ENCODE measurements at regions not wholly inside any gene's neighbourhood (a gene's known extent, or its start where the extent isn't known, plus 50 kb on each side); places are given as distances from the start of the nearest gene placed in this dataset.

DNA sequence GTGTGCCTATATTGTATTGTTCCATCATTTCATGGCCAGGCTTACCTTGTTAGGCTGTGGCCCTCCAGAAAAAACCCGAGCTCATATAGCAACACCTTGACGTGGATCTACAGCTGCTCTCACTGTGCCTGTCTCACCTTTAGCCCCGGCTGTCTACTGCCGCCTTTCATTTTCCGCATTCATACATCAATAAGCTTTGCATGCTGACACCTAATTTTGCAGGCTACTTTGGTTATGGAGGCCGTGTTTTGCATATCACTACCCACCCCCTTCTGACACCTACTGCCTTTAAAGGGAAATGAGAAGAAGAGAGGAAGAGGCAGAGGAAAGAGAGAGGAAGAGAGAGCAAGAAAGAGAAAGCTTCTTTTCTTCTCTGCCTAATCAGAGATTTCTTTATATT, 702.9 kb downstream of the BCL11A start:
- ATAC-seq (ENCODE audit: poor library complexity) (no peak), DNase-seq (no peak)
- ChIA-PET POLR2A (no interaction called here), CTCF (no interaction called here)
- H3K27me3 ChIP-seq (ENCODE audit: control insufficient read depth in 1 of 2, insufficient read depth in 2 of 2, low read length in 2 of 2) = no peaks in the 10 kb centered on the region
- intact Hi-C loops (cut with DNase I, micrococcal nuclease) = no loop called here
- H3K27ac ChIP-seq (ENCODE audit: low read depth in 1 of 2, low read length in 2 of 2) = no peak overlapping the region
- Mint-ChIP-seq H3K4me3 (no peak overlapping the region), H3K4me1 (ENCODE audit: low read depth) (no peaks in the 10 kb centered on the region), H3K36me3 (ENCODE audit: low read depth) (no peaks in the 10 kb centered on the region), H3K9me3 (no peaks in the 10 kb centered on the region), H3K27ac (no peak overlapping the region), H3K27me3 (no peaks in the 10 kb centered on the region)
- TF ChIP-seq, protein P1, sequence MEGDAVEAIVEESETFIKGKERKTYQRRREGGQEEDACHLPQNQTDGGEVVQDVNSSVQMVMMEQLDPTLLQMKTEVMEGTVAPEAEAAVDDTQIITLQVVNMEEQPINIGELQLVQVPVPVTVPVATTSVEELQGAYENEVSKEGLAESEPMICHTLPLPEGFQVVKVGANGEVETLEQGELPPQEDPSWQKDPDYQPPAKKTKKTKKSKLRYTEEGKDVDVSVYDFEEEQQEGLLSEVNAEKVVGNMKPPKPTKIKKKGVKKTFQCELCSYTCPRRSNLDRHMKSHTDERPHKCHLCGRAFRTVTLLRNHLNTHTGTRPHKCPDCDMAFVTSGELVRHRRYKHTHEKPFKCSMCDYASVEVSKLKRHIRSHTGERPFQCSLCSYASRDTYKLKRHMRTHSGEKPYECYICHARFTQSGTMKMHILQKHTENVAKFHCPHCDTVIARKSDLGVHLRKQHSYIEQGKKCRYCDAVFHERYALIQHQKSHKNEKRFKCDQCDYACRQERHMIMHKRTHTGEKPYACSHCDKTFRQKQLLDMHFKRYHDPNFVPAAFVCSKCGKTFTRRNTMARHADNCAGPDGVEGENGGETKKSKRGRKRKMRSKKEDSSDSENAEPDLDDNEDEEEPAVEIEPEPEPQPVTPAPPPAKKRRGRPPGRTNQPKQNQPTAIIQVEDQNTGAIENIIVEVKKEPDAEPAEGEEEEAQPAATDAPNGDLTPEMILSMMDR (IDR thresholded peaks at IDR 0.05) = no peak
- no peaks in the 10 kb centered on the region for H3K36me3 ChIP-seq (ENCODE audit: insufficient read depth, low read length)
- no peaks in the 10 kb centered on the region for H3K4me1 ChIP-seq (ENCODE audit: insufficient read depth, low read length)
- H3K4me3 ChIP-seq (ENCODE audit: low read length) = no peak overlapping the region
- no peaks in the 10 kb centered on the region for H3K9me3 ChIP-seq (ENCODE audit: control insufficient read depth in 1 of 2, insufficient read depth in 1 of 2, low read length in 2 of 2)

DNA sequence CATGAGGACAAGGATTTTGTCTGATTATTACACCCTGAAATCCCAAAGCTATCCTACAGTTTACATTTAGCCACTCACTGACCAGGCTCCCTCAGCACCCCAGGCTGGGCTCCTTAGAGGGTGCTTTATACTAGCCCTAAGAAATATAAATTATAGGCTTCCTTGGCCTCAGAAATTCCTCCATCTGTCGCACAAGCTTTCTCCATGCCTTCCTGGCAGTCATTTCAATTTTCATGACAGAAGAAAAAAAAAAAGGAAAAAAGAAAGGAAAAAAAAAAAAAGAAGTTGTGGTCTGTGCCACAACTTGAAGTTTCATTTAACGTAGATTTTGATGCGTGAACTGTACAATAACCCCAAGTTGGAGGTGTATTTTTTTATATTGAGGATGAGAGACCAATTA, 719.5 kb downstream of the BCL11A start:
- no peaks in the 10 kb centered on the region for H3K27me3 Mint-ChIP-seq

DNA sequence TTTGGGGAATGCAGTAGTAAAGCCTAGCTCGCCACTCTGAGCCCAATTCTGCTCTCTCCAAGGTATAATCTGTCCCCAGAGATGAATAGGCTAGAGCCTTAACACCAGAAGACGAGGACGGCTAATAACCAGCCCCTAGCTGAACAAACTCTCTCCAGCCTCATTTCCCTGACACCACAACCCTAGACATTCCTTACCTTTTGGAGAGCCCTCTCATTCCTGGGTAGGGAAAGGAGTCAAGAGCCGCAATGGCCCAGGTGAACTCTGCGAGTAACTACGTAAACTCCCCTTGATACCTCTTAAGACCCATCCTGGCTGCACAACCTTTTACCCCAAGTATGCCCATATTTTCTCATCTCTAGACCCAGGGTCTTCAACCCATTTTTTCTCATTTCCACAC, 722.9 kb downstream of the BCL11A start:
- intact Hi-C loops (cut with DNase I, micrococcal nuclease) = no loop called here
- ChIA-PET CTCF (no interaction called here), POLR2A (no interaction called here)
- Mint-ChIP-seq H3K36me3 (ENCODE audit: low read depth) (no peaks in the 10 kb centered on the region), H3K9me3 (peaks cover 3% of the 10 kb centered on the region), H3K27ac (no peak overlapping the region), H3K4me1 (ENCODE audit: low read depth) (no peaks in the 10 kb centered on the region), H3K4me3 (no peak overlapping the region), H3K27me3 (no peaks in the 10 kb centered on the region)
- ATAC-seq (ENCODE audit: poor library complexity) = no peak
- Histone ChIP-seq H3K36me3 (ENCODE audit: insufficient read depth, low read length) (no peaks in the 10 kb centered on the region), H3K9me3 (ENCODE audit: control insufficient read depth in 1 of 2, insufficient read depth in 1 of 2, low read length in 2 of 2) (no peaks in the 10 kb centered on the region), H3K27ac (ENCODE audit: low read depth in 1 of 2, low read length in 2 of 2) (no peak overlapping the region), H3K4me1 (ENCODE audit: insufficient read depth, low read length) (no peaks in the 10 kb centered on the region), H3K27me3 (ENCODE audit: control insufficient read depth in 1 of 2, insufficient read depth in 2 of 2, low read length in 2 of 2) (no peaks in the 10 kb centered on the region), H3K4me3 (ENCODE audit: low read length) (no peak overlapping the region)
- TF ChIP-seq, protein P1 (IDR thresholded peaks at IDR 0.05) = no peak
- no peak for DNase-seq

More for the DNA sequence above, 719.5 kb downstream of the BCL11A start:
- H3K27ac ChIP-seq (ENCODE audit: low read depth in 1 of 2, low read length in 2 of 2) = no peak overlapping the region
- no peaks in the 10 kb centered on the region for H3K4me1 Mint-ChIP-seq (ENCODE audit: low read depth)
- no peak overlapping the region for H3K4me3 Mint-ChIP-seq
- ChIA-PET POLR2A (no interaction called here), CTCF (no interaction called here)
- no peaks in the 10 kb centered on the region for H3K4me1 ChIP-seq (ENCODE audit: insufficient read depth, low read length)
- DNase-seq (no peak), ATAC-seq (ENCODE audit: poor library complexity) (no peak)
- H3K36me3 ChIP-seq (ENCODE audit: insufficient read depth, low read length) = no peaks in the 10 kb centered on the region
- intact Hi-C loops (cut with DNase I, micrococcal nuclease) = no loop called here
- H3K4me3 ChIP-seq (ENCODE audit: low read length) = no peak overlapping the region
- TF ChIP-seq, protein P1 (IDR thresholded peaks at IDR 0.05) = no peak
- no peaks in the 10 kb centered on the region for H3K9me3 ChIP-seq (ENCODE audit: control insufficient read depth in 1 of 2, insufficient read depth in 1 of 2, low read length in 2 of 2)
- peaks cover 5% of the 10 kb centered on the region for H3K9me3 Mint-ChIP-seq
- H3K36me3 Mint-ChIP-seq (ENCODE audit: low read depth) = no peaks in the 10 kb centered on the region
- H3K27me3 ChIP-seq (ENCODE audit: control insufficient read depth in 1 of 2, insufficient read depth in 2 of 2, low read length in 2 of 2) = no peaks in the 10 kb centered on the region
- H3K27ac Mint-ChIP-seq = no peak overlapping the region

Measured in CD4-positive, alpha-beta T cell (primary cell).